GM23338 (cell line): ENCODE measurements at regions not wholly inside any gene's neighbourhood (a gene's known extent, or its start where the extent isn't known, plus 50 kb on each side); places are given as distances from the start of the nearest gene placed in this dataset.

ENCODE experiments used
- EZH2 ChIP-seq: fragments of 200-600 bp; sonication (generic); IDR thresholded peaks from one replicate; pipeline ENCODE4 v1.8.0; 2017; ENCODE audit warnings: antibody characterized with exemption, mild to moderate bottlenecking, low read depth; ENCODE audit not compliant: unreplicated experiment
- EZH2phosphoT487 ChIP-seq: fragments of 200-600 bp; sonication (generic); IDR thresholded peaks from one replicate; pipeline ENCODE4 v1.8.1; 2018; ENCODE audit warnings: antibody characterized with exemption; ENCODE audit not compliant: unreplicated experiment
- JUNB ChIP-seq: IDR thresholded peaks from one replicate; pipeline ENCODE4 v1.6.1; 2016; ENCODE audit warnings: antibody characterized with exemption; ENCODE audit not compliant: unreplicated experiment
- NANOG ChIP-seq: IDR thresholded peaks from 2 replicates; pipeline ENCODE4 v1.6.1; 2016; ENCODE audit warnings: antibody characterized with exemption, borderline replicate concordance
- POLR2AphosphoS5 ChIP-seq: IDR thresholded peaks from 2 replicates; pipeline ENCODE4 v1.6.1; 2016; ENCODE audit warnings: antibody characterized with exemption, low read depth
- STAT1 ChIP-seq: IDR thresholded peaks from one replicate; pipeline ENCODE4 v1.6.1; 2016; ENCODE audit warnings: antibody characterized with exemption; ENCODE audit not compliant: unreplicated experiment
- ZNF114 ChIP-seq: fragments of 250-450 bp; sonication (Bioruptor Pico); IDR thresholded peaks from 2 replicates; pipeline ENCODE4 v1.5.0; 2020; ENCODE audit warnings: mild to moderate bottlenecking, moderate library complexity
- TF ChIP-seq, protein P1 (sequence below): fragments of 250-450 bp; sonication (Bioruptor Pico); IDR thresholded peaks from 2 replicates; pipeline ENCODE4 v1.5.0; 2020; ENCODE audit warnings: mild to moderate bottlenecking, moderate library complexity
- TF ChIP-seq, protein P2 (sequence below): IDR thresholded peaks from one replicate; pipeline ENCODE4 v1.6.1; 2018; ENCODE audit warnings: antibody characterized with exemption; ENCODE audit not compliant: unreplicated experiment
- TF ChIP-seq, protein P3 (sequence below): IDR thresholded peaks from 2 replicates; pipeline ENCODE4 v1.6.1; 2016; ENCODE audit warnings: antibody characterized with exemption

DNA sequence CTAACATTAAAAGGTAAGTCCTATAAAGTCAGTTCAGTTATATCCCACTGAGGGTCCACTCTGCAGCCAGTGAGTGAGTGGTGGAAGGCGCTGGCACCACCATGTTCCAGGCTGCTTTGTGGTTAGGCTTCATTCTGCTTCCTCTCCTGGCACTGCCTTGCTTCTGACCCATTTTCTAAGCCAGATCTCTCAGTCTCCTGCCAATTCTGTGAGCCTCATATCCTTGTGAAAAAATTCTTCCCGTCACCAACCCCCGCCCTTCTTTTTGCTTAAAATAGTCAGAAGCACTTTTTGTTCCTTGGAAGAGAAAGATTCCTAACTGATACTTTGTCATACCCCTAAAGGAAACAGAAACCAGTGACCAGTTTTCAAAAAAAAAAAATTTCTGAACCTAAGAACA, 139.8 kb upstream of the NCK2 start (continued):
- TF ChIP-seq, protein P1, sequence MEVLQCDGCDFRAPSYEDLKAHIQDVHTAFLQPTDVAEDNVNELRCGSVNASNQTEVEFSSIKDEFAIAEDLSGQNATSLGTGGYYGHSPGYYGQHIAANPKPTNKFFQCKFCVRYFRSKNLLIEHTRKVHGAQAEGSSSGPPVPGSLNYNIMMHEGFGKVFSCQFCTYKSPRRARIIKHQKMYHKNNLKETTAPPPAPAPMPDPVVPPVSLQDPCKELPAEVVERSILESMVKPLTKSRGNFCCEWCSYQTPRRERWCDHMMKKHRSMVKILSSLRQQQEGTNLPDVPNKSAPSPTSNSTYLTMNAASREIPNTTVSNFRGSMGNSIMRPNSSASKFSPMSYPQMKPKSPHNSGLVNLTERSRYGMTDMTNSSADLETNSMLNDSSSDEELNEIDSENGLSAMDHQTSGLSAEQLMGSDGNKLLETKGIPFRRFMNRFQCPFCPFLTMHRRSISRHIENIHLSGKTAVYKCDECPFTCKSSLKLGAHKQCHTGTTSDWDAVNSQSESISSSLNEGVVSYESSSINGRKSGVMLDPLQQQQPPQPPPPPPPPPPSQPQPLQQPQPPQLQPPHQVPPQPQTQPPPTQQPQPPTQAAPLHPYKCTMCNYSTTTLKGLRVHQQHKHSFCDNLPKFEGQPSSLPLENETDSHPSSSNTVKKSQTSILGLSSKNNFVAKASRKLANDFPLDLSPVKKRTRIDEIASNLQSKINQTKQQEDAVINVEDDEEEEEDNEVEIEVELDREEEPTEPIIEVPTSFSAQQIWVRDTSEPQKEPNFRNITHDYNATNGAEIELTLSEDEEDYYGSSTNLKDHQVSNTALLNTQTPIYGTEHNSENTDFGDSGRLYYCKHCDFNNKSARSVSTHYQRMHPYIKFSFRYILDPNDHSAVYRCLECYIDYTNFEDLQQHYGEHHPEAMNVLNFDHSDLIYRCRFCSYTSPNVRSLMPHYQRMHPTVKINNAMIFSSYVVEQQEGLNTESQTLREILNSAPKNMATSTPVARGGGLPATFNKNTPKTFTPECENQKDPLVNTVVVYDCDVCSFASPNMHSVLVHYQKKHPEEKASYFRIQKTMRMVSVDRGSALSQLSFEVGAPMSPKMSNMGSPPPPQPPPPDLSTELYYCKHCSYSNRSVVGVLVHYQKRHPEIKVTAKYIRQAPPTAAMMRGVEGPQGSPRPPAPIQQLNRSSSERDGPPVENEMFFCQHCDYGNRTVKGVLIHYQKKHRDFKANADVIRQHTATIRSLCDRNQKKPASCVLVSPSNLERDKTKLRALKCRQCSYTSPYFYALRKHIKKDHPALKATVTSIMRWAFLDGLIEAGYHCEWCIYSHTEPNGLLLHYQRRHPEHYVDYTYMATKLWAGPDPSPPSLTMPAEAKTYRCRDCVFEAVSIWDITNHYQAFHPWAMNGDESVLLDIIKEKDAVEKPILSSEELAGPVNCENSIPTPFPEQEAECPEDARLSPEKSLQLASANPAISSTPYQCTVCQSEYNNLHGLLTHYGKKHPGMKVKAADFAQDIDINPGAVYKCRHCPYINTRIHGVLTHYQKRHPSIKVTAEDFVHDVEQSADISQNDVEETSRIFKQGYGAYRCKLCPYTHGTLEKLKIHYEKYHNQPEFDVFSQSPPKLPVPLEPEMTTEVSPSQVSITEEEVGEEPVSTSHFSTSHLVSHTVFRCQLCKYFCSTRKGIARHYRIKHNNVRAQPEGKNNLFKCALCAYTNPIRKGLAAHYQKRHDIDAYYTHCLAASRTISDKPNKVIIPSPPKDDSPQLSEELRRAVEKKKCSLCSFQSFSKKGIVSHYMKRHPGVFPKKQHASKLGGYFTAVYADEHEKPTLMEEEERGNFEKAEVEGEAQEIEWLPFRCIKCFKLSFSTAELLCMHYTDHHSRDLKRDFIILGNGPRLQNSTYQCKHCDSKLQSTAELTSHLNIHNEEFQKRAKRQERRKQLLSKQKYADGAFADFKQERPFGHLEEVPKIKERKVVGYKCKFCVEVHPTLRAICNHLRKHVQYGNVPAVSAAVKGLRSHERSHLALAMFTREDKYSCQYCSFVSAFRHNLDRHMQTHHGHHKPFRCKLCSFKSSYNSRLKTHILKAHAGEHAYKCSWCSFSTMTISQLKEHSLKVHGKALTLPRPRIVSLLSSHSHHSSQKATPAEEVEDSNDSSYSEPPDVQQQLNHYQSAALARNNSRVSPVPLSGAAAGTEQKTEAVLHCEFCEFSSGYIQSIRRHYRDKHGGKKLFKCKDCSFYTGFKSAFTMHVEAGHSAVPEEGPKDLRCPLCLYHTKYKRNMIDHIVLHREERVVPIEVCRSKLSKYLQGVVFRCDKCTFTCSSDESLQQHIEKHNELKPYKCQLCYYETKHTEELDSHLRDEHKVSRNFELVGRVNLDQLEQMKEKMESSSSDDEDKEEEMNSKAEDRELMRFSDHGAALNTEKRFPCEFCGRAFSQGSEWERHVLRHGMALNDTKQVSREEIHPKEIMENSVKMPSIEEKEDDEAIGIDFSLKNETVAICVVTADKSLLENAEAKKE = no peak
- TF ChIP-seq JUNB (no peak), NANOG (no peak), EZH2phosphoT487 (no peak), STAT1 (no peak), POLR2AphosphoS5 (no peak), EZH2 (no peak), ZNF114 (CRISPR knock-in tag) (no peak)
- TF ChIP-seq, protein P2, sequence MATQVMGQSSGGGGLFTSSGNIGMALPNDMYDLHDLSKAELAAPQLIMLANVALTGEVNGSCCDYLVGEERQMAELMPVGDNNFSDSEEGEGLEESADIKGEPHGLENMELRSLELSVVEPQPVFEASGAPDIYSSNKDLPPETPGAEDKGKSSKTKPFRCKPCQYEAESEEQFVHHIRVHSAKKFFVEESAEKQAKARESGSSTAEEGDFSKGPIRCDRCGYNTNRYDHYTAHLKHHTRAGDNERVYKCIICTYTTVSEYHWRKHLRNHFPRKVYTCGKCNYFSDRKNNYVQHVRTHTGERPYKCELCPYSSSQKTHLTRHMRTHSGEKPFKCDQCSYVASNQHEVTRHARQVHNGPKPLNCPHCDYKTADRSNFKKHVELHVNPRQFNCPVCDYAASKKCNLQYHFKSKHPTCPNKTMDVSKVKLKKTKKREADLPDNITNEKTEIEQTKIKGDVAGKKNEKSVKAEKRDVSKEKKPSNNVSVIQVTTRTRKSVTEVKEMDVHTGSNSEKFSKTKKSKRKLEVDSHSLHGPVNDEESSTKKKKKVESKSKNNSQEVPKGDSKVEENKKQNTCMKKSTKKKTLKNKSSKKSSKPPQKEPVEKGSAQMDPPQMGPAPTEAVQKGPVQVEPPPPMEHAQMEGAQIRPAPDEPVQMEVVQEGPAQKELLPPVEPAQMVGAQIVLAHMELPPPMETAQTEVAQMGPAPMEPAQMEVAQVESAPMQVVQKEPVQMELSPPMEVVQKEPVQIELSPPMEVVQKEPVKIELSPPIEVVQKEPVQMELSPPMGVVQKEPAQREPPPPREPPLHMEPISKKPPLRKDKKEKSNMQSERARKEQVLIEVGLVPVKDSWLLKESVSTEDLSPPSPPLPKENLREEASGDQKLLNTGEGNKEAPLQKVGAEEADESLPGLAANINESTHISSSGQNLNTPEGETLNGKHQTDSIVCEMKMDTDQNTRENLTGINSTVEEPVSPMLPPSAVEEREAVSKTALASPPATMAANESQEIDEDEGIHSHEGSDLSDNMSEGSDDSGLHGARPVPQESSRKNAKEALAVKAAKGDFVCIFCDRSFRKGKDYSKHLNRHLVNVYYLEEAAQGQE = no peak
- TF ChIP-seq, protein P3, sequence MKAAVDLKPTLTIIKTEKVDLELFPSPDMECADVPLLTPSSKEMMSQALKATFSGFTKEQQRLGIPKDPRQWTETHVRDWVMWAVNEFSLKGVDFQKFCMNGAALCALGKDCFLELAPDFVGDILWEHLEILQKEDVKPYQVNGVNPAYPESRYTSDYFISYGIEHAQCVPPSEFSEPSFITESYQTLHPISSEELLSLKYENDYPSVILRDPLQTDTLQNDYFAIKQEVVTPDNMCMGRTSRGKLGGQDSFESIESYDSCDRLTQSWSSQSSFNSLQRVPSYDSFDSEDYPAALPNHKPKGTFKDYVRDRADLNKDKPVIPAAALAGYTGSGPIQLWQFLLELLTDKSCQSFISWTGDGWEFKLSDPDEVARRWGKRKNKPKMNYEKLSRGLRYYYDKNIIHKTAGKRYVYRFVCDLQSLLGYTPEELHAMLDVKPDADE = no peak
